Karpas-422 (cell line): ENCODE measurements at regions not wholly inside any gene's neighbourhood (a gene's known extent, or its start where the extent isn't known, plus 50 kb on each side); places are given as distances from the start of the nearest gene placed in this dataset.

Experiments used
- DNase-seq: peaks from one replicate; pipeline ENCODE4 v3.0.0-alpha.2; 2015
- H2AFZ ChIP-seq: fragments of 200-600 bp; sonication (generic); 2 replicates; pipeline ENCODE4 v1.6.1; 2014; ENCODE audit warnings: antibody characterized with exemption, low read length, mixed read lengths
- H3K27ac ChIP-seq: fragments of 200-600 bp; sonication (generic); 2 replicates; pipeline ENCODE4 v1.5.1; 2014; ENCODE audit warnings: mild to moderate bottlenecking, low read length, moderate library complexity
- H3K27me3 ChIP-seq: fragments of 200-600 bp; sonication (generic); 2 replicates; pipeline ENCODE4 v1.6.1; 2014; ENCODE audit warnings: low read length, mixed read lengths
- H3K36me3 ChIP-seq: fragments of 200-600 bp; sonication (generic); 2 replicates; pipeline ENCODE4 v1.6.1; 2014; ENCODE audit warnings: low read length, mixed read lengths; ENCODE audit not compliant: insufficient read depth
- H3K4me1 ChIP-seq: fragments of 200-600 bp; sonication (generic); 2 replicates; pipeline ENCODE4 v1.6.1; 2014; ENCODE audit warnings: mild to moderate bottlenecking, low read length, mixed read lengths
- H3K4me2 ChIP-seq: fragments of 200-600 bp; sonication (generic); 2 replicates; pipeline ENCODE4 v1.6.1; 2014; ENCODE audit warnings: low read length, low read depth, mild to moderate bottlenecking; ENCODE audit not compliant: poor library complexity, severe bottlenecking
- H3K4me3 ChIP-seq: fragments of 200-600 bp; sonication (generic); 2 replicates; pipeline ENCODE4 v1.5.1; 2014; ENCODE audit warnings: mild to moderate bottlenecking, antibody characterized with exemption, low read length, mixed read lengths
- H3K79me2 ChIP-seq: fragments of 200-600 bp; sonication (generic); 2 replicates; pipeline ENCODE4 v1.6.1; 2014; ENCODE audit warnings: mild to moderate bottlenecking, low read length, mixed read lengths
- H3K9ac ChIP-seq: fragments of 200-600 bp; sonication (generic); 2 replicates; pipeline ENCODE4 v1.6.0; 2014; ENCODE audit warnings: low read length
- H3K9me2 ChIP-seq: fragments of 200-600 bp; sonication (generic), shearing (Covaris generic); replicated peaks from 2 replicates; pipeline ENCODE4 v1.6.0; 2014; ENCODE audit warnings: mild to moderate bottlenecking, low read length, moderate library complexity; ENCODE audit not compliant: insufficient read depth
- H3K9me3 ChIP-seq: fragments of 300-700, 200-600 bp; sonication (generic); 2 replicates; pipeline ENCODE4 v1.6.1; 2014; ENCODE audit warnings: low read length, mixed read lengths
- H4K20me1 ChIP-seq: fragments of 200-600 bp; sonication (generic); 2 replicates; pipeline ENCODE4 v1.6.1; 2014; ENCODE audit warnings: mild to moderate bottlenecking, antibody characterized with exemption, low read length, low read depth; ENCODE audit not compliant: insufficient read depth

DNA sequence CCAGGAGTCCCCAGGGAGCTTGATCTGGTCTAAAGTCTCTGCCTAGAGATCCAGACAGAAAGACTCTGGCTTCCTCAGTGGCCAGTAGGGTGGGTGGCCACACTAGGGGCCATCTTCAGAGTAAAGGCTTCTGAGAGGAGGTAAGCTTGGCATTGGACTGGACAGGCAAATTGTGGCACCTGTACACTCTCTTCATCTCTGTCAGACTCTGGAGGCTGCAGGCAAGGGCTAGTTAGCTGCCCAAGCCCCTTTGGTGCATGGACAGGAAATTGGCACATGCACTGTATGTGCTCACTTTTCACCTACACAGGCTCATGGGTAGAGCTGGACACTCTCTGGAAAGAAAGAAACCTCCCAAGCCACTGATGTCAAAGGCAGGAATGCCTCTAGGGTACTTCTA is 142.8 kb downstream of the PJA1 start:
- H3K9ac ChIP-seq = no peak overlapping the region
- H3K27me3 ChIP-seq = no peaks in the 10 kb centered on the region
- no peak for DNase-seq
- no peaks in the 10 kb centered on the region for H3K4me1 ChIP-seq
- H3K9me3 ChIP-seq = no peaks in the 10 kb centered on the region
- no peak overlapping the region for H3K27ac ChIP-seq
- H3K79me2 ChIP-seq = no peaks in the 10 kb centered on the region
- H2AFZ ChIP-seq = no peak overlapping the region
- no peak overlapping the region for H3K4me3 ChIP-seq
- no peaks in the 10 kb centered on the region for H3K9me2 ChIP-seq
- no peaks in the 10 kb centered on the region for H4K20me1 ChIP-seq
- no peaks in the 10 kb centered on the region for H3K36me3 ChIP-seq
- H3K4me2 ChIP-seq = no peak overlapping the region

DNA sequence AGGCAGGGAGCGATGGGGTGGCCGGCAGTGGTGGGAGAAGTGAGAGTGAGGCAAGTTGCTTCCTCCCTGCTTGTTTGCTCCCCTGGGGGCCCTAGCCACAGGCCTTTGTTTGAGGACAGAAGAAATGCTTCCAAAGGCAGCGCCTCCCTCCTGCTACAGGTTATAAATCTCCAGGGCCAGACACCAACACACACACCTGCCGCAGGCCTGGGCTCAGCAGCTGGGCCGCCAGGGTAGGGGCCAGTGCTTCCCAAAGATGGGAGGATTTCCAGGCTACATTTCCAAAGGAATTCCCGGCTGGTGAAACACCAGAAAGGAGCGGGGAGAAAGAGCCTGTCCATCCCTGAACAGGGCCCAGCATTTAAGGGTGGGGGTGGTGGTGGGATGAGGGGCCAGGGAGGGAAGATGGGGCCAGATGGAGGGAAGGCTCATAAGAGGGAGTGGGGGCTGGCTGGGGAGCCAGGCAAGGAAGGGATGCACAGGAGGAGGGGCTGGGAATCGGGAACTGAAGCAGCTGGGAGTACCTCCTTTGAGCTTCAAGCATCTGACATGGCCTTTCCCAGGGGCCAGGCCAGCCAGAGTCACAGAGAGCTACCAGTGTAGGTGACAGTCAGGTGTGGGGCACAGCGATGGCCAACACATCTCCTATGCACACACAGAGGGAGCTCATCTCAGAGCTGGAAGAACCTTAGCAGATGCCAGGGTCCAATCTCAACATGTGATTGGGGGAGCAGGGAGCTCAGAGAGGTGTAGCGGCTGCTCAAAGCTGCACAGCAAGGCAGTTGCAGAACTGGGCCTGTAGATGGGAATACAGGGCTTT is 143.9 kb downstream of the PJA1 start:
- H3K79me2 ChIP-seq = no peaks in the 10 kb centered on the region
- H3K9me3 ChIP-seq = no peaks in the 10 kb centered on the region
- no peak overlapping the region for H3K4me2 ChIP-seq
- H3K9ac ChIP-seq = no peak overlapping the region
- H3K27ac ChIP-seq = no peak overlapping the region
- no peaks in the 10 kb centered on the region for H3K27me3 ChIP-seq
- no peak overlapping the region for H2AFZ ChIP-seq
- no peak for DNase-seq
- H3K36me3 ChIP-seq = no peaks in the 10 kb centered on the region
- no peaks in the 10 kb centered on the region for H3K4me1 ChIP-seq
- no peaks in the 10 kb centered on the region for H3K9me2 ChIP-seq
- no peak overlapping the region for H3K4me3 ChIP-seq
- H4K20me1 ChIP-seq = no peaks in the 10 kb centered on the region

GRCh38 chrX:69020316-69020715 is 144.9 kb downstream of the PJA1 start:
- Histone ChIP-seq H3K9me2 (no peaks in the 10 kb centered on the region), H3K4me2 (no peak overlapping the region), H3K27me3 (no peaks in the 10 kb centered on the region), H3K4me1 (no peaks in the 10 kb centered on the region), H3K27ac (no peak overlapping the region), H3K4me3 (no peak overlapping the region), H3K36me3 (no peaks in the 10 kb centered on the region), H3K9ac (no peak overlapping the region), H3K9me3 (no peaks in the 10 kb centered on the region), H2AFZ (no peak overlapping the region), H3K79me2 (no peaks in the 10 kb centered on the region), H4K20me1 (no peaks in the 10 kb centered on the region)
- no peak for DNase-seq

GRCh38 chrX:69019073-69019890 is 146.0 kb downstream of the PJA1 start:
- Histone ChIP-seq H3K79me2 (no peaks in the 10 kb centered on the region), H3K9me3 (no peaks in the 10 kb centered on the region), H3K27ac (no peak overlapping the region), H3K4me3 (no peak overlapping the region), H3K4me2 (no peak overlapping the region), H4K20me1 (no peaks in the 10 kb centered on the region), H3K9me2 (no peaks in the 10 kb centered on the region), H3K27me3 (no peaks in the 10 kb centered on the region), H3K36me3 (no peaks in the 10 kb centered on the region), H2AFZ (no peak overlapping the region), H3K9ac (no peak overlapping the region), H3K4me1 (no peaks in the 10 kb centered on the region)
- no peak for DNase-seq

DNA sequence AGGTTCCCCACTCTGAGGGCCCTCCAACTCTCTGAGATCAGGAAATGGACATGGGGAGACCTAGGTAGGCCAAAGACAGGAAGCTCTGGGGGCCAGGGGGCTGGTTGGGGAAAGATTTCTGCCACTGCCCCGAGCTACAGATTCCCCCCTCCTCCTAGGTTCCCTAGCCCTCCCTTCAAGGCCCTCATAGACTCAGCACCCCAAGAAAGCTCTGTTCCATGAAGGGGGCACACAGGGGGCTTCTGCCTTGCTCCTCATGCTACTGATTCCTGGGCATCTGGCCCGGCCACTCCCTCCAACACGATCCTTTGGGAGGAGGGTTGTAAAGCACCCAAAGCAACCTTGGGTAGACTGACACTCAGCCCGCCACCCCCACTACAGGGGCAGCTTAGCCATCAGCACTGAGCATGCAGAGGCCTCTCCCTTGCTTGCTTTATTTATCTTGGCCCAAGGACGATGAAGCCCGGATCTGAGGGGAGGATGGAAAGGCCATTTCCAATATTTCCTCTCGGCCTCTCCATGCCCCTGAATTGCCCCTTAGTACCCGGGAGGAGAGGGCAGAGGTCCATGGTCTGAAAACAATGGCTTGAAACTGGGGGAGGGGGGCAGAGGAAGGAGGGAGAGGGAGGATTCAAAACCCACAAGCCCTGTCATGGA is 146.7 kb downstream of the PJA1 start:
- Histone ChIP-seq H3K79me2 (no peaks in the 10 kb centered on the region), H2AFZ (no peak overlapping the region), H3K4me3 (no peak overlapping the region), H3K9me2 (no peaks in the 10 kb centered on the region), H3K36me3 (no peaks in the 10 kb centered on the region), H3K4me1 (no peaks in the 10 kb centered on the region), H3K9me3 (no peaks in the 10 kb centered on the region), H3K27me3 (no peaks in the 10 kb centered on the region), H3K27ac (no peak overlapping the region), H4K20me1 (no peaks in the 10 kb centered on the region), H3K9ac (no peak overlapping the region), H3K4me2 (no peak overlapping the region)
- no peak for DNase-seq

- no peaks in the 10 kb centered on the region for H4K20me1 ChIP-seq
Observed at GRCh38 chrX:69016293-69016941, 148.8 kb downstream of the PJA1 start.

GRCh38 chrX:69015564-69016292 is 149.5 kb downstream of the PJA1 start:
- no peaks in the 10 kb centered on the region for H3K4me1 ChIP-seq
- H4K20me1 ChIP-seq = no peaks in the 10 kb centered on the region
- no peaks in the 10 kb centered on the region for H3K9me3 ChIP-seq
- no peak overlapping the region for H2AFZ ChIP-seq
- no peaks in the 10 kb centered on the region for H3K79me2 ChIP-seq
- H3K36me3 ChIP-seq = no peaks in the 10 kb centered on the region
- no peaks in the 10 kb centered on the region for H3K27me3 ChIP-seq
- H3K27ac ChIP-seq = no peak overlapping the region
- DNase-seq = no peak
- no peak overlapping the region for H3K4me3 ChIP-seq
- no peaks in the 10 kb centered on the region for H3K9me2 ChIP-seq
- no peak overlapping the region for H3K4me2 ChIP-seq
- no peak overlapping the region for H3K9ac ChIP-seq

More at GRCh38 chrX:69016293-69016941, 148.8 kb downstream of the PJA1 start:
- Histone ChIP-seq H3K4me1 (no peaks in the 10 kb centered on the region), H3K79me2 (no peaks in the 10 kb centered on the region), H2AFZ (no peak overlapping the region), H3K4me3 (no peak overlapping the region), H3K9me3 (no peaks in the 10 kb centered on the region), H3K36me3 (no peaks in the 10 kb centered on the region), H3K4me2 (no peak overlapping the region), H3K9ac (no peak overlapping the region), H3K9me2 (no peaks in the 10 kb centered on the region), H3K27me3 (no peaks in the 10 kb centered on the region), H3K27ac (no peak overlapping the region)
- no peak for DNase-seq
